AG08396 (cell line): ENCODE measurements at regions not wholly inside any gene's neighbourhood (a gene's known extent, or its start where the extent isn't known, plus 50 kb on each side); places are given as distances from the start of the nearest gene placed in this dataset.
"Not testable (repeated sequence)": the region's sequence is repeated elsewhere in the genome, so short reads cannot be mapped to it uniquely, and the experiment has no call there.

Source experiments
- DNase-seq: peaks from one replicate; pipeline ENCODE4 v3.0.0; 2012; ENCODE audit warnings: low spot score, mixed read lengths

DNA sequence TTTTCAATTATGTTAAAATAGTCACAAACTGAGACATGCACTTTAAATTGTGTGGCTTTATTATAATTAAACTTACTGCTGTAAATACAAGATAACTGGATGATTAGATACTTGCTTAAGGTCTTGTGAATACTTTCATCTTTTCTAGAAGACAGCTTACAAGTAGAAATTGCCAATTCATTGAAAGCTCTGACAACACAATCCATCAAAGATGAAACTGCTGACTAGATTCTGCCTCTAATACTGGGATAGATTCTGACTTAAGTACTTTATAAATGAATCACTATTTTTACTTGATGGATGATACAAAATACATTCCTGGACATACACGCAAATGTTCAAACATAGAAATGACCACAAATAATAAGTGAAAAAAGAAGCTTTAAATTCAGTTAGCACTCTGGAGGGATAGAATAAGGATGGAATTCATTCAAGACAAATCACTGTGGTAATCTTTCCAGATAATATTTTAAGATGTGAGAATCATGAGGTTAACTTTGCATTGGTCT lies 876.8 kb downstream of the RPS29 start:
- no peak for DNase-seq

DNA sequence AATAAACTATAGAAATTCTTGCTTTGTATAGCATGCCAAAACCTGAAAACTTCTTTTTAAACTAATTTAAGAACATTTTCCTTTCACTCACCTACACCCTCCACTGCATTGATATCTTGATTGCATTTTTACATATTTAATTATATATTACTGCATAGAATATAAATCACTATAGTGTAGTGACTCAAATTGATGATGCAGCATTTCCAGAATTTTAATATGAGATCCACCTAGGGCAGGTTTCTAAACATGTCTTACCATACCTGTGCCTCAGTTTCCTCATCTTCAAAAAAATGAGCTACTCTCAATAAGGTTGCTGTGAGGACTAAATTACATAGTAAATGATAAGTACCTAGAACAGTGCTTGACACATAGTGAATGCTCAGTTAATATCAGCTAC lies 881.5 kb downstream of the RPS29 start:
- no peak for DNase-seq

DNA sequence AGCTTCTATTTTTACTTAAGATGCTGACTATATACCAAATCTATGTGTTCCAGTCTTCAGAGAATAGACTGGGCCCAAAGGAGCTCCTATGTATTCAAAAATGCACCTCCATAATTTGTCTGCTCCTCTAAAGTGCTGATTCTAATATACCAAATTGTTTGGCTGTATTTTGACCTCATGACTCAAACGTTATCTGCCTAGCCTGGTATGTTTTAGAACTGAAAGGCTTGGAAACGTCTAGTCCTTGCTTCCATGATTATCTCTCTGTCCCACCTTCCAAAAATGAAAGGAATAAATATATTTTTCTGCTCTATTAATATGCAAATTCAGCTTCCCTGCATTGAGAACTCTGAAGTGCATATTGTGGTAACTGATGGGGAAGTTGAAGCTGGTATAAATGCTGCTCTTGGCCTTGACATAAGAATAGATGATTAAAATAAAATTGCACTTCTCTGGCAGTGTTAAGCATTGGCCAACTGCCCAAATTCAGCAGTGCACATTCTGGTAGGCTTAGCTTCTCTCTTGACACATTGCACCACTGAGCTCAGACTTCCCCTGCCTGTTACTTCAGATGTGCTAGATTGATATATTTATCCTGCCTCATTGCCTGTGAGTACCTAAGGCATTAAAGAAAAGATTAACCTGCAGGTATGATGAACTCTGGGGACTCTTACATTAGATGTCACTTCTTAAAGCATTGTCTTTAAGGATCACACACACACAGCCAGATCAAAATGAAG lies 882.3 kb downstream of the RPS29 start:
- no peak for DNase-seq

DNA sequence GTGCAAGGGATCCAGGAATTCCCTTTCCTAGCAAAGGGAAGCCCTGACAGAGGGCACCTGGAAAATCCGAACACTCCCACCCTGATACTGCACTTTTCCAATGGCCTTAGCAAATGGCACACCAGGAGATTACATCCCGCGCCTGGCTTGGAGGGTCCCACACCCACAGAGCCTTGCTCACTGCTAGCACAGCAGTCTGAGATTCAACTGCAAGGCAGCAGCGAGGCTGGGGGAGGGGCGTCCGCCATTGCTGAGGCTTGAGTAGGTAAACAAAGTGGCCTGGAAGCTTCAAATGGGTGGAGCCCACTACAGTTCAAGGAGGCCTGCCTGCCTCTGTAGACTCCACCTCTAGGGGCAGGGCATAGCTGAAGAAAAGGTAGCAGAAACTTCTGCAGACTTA lies 888.8 kb downstream of the RPS29 start:
- not testable (repeated sequence) for DNase-seq

DNA sequence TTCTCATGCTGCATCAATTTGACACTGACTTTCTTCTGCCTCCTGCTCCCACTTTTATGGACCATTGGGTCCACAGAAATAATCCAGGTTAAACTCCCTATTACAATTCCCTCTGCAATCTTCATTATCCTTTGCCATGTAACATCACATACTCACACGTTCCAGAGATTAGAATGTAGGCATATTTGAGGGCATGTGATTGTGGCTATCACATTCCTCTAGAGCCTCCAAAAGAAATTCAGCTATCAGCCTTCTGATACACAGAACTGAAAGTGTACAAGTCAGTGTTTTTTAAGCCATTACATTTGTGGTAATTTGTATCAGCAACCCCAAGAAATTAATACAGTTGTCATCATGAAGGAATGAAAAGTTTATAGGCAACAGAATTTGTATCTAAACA lies 892.4 kb downstream of the RPS29 start:
- DNase-seq = no peak

DNA sequence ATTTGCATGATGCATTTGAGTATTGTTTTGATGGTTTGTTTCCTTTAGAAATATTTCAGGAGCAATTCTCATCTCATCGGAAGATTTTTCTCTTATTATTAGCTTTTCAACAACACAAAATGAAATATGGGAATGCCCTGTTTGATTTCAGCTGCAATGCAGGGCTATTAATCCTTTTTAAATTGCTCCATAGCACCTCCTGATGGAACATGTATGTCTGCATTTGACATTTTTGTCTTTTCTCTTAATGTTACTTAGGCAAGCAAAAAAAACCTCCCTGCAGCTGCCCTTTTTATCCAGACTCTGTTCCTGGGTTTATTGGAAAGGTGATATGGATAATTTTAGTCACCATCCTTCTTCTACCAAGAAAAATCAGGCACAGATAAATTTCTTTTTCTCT lies 895.8 kb downstream of the RPS29 start:
- peak; percentile 9 for DNase-seq

DNA sequence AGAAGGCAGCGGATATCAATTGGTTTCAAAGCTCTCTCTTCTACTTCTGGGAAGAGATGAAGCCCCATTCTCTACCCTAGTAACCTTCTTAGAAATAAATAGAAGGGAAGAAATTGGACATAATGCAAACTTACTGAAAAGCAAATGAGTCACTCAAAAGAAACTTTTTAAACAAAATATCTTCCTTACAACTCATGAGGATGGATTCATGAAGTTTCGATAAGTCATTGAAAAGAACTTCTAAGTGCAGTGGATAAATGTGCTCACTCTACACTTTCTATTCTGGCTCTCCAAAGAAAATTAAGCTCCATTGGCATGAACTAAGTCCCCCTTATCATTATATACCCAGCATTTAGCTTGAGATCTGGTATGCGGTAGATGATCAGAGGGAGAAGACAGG lies 899.5 kb downstream of the RPS29 start:
- peak; percentile 5 for DNase-seq

DNA sequence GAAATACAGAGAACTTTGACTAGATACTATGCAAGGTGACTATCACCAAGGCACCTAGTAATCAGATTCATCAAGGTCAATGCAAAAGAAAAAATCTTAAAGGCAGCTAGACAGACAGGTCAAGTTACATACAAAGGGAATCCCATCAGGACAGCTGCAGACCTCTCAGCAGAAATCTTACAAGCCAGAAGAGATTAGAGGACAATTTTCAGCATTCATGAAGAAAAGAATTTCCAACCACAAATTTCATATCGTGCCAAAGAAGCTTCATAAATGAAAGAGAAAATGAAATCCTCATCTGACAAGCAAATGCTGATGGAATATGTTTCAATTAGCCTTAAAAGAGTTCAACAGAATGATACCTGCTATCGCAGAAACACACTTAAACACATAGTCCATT lies 913.7 kb downstream of the RPS29 start:
- DNase-seq = no peak

DNA sequence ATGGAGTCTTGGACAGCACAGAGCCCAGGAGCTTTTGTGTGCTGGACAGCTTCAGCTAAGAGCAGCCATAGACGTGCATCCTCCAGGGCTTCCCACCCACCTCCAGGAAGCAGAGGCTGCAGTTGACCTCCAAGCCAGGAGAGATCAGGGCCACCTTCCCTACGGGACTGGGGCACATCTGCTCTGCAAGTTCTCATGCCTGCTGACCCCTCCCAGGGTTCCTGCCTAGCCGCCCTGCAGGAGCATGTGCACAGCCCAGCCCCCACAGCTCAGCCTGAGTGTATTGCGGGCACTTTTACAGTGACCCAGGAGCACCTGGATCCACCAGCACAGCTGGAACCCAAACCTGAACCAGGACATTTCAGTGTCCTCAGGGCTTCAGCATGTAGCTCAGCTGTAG lies 915.2 kb downstream of the RPS29 start:
- DNase-seq = no peak

DNA sequence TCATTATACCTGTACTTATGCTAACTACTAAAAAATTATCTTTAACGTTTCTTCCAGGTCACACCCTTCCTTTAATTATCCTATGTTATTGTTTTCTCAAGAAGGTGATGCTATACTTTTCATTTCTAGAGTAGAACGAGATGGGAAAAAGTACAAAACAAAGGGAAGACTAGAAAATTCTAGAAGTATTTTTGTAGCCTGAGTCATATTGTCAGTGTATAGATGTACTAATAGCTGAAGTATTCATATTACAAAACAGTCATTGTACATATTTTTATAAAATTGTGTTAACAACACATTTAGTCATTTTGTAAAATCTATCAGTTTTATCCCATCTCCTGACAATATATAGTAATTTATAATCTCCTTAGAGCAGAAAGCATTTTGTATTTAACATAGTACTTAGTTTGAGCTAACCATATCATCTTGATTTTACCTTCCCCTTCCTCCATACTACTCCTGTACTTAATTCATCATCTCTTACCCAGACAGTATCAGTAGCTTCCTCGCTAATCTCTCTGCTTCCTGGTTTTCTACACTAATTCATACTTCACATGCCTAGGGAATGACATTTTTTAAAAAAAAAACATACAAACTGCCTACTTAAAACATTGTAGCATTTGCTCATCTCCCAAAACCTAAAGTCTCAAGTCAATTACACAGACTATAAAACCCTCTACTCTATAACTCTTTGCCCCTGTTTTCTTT lies 920.9 kb downstream of the RPS29 start:
- no peak for DNase-seq

DNA sequence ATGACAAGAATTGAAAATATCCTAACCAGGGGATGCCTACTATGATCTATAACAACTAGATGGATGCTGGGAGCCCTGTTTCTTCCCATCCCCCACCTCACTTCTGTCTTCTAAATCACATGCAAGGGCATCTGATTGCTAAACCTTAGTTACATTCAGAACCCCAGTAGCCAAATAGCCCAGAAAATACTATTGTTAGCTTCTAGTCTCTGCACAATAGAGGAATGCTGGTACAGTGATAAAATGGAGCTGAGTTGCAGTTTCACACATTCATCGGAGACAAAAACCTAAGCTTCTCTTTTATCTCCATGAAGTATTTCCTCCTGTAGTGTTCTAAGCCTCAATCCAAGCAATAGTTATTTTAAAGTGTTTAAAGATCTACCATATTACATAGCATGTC lies 942.9 kb downstream of the RPS29 start:
- no peak for DNase-seq

DNA sequence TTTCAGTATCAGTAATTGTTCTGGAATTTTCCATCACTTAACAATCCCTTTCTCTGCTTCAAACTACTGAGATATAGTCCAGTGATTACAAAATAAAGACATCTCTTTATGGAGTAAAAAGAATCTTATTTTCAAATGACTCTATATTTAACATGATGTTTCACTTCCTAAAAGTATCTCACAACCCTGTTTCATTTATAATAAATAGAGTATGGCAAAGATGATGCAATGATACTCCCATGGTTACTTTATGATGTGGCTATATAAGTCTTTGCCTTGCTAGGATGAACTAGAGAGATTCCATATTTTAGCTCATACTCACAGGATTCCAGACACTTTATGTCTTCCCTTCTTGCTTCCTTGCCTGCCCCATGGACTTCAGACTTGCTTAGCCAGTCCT lies 953.5 kb upstream of the MDGA2 start:
- DNase-seq = no peak

DNA sequence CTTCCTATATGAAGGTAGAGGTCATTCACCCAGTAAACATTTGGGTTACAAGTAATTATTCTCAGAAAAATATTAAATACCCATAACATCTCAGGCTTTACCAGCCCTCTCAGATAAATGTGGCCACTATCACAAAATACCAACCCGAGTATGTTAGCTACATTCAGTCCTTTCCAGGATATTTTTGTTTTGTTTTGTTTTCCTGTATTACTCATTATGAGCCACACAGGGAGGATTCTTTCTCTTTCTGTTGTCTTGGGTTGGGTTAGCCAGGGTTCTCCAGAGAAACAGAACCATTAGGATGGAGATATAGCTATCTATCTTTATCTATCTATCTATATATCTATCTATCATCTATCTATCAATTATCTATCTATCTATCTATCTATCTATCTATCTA lies 947.6 kb upstream of the MDGA2 start:
- no peak for DNase-seq

DNA sequence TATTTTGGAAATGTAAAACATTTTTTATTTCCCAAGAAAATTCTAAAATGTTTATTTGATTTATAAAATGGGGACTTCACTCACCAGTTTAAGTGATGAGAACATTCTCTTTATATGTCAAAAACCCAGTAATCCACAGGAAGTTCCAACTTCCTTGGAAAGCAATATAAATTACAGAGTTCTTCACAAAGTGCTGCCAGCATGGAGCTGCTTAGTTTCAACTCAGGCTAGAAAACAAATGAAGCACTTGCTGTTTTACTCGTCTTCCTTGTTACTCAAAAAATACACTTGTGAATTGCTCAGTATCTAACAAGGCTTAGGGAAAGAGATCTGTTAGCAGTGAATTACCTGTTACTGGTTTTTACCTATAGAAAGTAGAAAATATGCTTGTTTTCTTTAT lies 942.7 kb upstream of the MDGA2 start:
- no peak for DNase-seq

DNA sequence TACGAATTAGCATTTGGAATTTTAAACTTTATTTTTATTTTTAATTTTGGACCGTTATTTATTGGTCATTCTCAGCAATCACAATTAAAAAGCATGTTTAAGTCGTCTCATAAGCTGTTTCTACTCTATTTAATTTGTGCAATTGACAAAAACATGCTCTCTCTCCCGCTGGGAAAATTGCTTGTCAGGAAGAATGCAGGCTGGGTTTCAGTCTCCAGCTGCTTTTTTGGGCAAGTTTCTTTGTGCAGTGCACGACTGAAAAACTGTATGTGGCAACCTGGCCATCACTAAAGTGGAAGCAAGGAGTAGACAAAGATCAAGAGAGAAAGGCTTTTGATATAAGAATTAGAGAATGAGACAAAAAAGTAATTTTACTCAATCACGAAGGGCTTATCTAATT lies 941.5 kb upstream of the MDGA2 start:
- no peak for DNase-seq

DNA sequence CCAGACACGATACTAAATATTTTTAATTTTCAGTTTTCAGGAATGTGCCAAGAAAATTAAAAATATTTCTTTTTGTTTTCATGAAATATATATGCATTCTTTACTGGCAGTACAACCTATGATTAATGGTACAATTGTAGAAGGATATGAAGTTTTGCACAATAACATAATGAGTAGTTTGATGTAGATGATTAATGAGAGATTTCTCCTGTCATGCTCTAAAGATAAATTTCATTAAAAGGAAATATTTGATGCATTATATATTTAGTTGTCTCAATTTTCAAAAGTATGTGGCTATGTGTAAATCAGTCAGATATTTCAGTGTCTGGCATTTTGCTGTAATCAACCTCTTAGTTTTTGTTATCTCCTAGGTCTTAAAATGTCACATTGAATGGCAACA lies 940.2 kb upstream of the MDGA2 start:
- DNase-seq = no peak

DNA sequence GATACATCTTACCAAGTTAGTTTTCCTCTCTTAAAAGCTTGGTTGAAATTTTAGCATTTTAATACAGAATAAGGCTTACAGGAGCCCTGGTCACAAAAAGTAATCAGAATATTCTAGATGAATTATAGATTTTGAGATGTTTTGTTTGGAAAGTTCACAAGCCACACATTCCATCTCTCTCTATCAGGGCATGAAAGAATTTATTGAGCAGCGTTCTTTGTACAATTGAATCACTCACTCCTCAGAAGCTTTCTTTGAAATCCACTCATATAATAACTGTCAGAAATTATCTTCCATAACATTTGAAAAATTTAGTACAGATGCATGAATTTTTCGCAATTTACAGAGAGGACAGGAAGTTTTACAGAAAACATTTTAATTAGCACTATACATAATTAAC lies 938.6 kb upstream of the MDGA2 start:
- peak; percentile 12 for DNase-seq

DNA sequence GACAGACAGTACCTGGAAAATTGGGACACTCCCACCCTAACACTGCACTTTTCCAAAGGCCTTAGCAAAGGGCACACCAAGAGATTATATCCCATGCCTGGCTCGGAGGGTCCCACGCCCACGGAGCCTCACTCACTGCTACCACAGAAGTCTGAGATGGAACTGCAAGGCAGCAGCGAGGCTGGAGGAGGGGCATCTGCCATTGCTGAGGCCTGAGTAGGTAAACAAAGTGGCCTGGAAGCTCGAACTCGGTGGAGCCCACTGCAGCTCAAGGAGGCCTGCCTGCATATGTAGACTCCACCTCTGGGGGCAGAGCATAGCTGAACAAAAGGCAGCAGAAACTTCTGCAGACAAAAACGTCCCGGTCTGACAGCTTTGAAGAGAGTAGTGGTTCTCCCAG lies 931.6 kb upstream of the MDGA2 start:
- not testable (repeated sequence) for DNase-seq

DNA sequence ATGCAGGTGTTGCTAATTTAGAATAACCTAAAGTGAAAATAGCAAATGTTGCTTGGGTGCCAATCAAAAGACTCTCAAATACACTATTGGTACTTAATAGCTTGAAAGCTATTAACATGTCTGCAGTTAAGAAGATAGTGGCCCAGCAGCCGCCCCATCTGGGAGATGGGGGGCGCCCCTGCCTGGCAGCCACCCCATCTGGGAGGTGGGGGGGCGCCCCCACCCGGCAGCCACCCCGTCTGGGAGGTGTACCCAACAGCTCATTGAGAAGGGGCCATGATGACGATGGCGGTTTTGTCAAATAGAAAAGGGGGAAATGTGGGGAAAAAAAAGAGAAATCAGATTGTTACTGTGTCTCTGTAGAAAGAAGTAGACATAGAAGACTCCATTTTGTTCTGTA lies 923.1 kb upstream of the MDGA2 start:
- DNase-seq = no peak

DNA sequence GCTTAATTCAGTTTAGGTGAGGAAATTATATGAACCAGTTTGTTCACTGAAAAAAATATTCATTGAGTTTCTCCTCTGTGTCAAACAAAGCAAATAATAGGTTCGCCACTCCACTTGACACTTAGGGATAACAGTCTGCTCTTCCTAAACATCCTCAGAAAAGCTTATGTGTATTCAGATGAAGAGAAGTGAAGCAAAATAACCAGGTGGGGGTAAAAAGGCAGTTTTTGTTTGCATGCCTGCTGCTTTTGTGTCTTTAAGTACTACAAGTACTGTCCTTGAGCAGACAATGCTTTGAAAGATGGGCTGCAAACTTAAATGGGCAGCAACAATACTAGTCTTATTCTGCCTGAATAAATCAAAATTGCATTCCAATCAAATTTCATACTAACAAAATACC lies 910.7 kb upstream of the MDGA2 start:
- DNase-seq = no peak

DNA sequence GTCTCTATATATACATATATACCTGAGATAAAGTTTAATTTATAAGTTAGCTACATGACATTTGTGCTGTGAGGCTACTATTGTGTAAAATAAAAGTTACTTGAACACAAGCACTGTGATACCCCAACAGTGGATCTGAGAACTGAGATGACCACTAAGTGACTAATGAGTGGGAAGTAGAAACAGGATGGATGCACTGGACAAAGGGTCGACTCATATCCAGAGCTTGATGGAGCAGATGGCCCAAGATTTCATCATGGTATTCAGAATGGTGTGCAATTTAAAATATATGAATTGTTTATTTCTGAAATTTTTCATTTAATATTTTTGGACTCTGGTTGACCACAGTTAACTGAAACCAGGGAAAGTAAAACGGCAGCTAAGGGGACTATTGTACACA lies 908.6 kb upstream of the MDGA2 start:
- DNase-seq = peak; percentile 42

DNA sequence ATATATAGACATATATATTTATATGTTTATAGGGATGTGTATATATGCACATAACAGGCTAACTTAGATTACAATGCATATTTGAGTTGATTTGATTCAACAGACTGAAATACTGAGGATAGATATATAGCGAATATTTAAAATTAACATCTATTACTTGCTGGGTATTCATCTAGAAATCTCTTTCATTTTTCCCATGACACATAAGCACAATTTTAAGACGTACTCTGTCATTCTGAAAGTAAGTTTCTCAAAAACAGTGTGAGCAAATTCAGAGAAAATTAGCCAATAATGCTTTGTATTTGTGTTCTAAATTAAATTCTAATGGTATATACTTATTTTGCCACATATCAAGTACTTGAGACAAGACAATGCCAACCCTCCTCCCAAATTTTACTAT lies 907.5 kb upstream of the MDGA2 start:
- no peak for DNase-seq

DNA sequence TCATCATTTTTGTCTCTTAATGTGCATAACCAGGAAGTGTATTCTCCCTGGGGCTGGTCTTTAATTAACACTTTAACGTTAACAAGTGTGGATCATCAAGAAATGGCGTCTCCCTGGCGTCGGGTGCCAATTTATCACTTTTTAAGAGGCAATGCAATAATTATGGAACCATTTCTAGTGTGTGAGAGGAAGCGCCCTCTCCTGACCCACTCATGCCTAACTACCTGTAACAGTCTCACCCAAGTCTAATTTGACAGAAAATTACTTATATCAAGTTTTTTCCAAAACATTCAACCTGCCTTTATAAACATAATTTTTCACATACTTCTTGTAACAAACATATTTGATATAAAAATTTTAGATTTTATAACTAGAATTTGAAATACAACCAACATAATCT lies 905.3 kb upstream of the MDGA2 start:
- DNase-seq = no peak

DNA sequence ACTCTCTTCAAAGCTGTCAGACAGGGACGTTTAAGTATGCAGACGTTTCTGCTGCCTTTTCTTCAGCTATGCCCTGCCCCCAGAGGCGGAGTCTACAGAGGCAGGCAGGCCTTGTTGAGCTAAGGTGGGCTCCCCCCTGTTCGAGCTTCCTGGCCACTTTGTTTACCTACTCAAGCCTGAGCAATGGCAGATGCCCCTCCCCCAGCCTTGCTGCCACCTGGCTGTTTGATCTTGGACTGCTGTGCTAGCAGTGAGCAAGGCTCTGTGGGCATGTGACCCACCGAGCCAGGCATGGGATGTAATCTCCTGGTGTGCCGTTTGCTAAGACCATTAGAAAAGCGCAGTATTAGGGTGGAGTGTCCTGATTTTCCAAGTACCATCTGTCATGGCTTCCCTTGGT lies 900.4 kb upstream of the MDGA2 start:
- DNase-seq = no peak
